Cerebellar cortex (tissue), 1 donor: ENCODE measurements at regions not wholly inside any gene's neighbourhood (a gene's known extent, or its start where the extent isn't known, plus 50 kb on each side); places are given as distances from the start of the nearest gene placed in this dataset.

Experiments
- DNase-seq: peaks from one replicate; pipeline ENCODE4 v3.0.0-alpha.2; 2015; ENCODE audit warnings: low spot score

DNA sequence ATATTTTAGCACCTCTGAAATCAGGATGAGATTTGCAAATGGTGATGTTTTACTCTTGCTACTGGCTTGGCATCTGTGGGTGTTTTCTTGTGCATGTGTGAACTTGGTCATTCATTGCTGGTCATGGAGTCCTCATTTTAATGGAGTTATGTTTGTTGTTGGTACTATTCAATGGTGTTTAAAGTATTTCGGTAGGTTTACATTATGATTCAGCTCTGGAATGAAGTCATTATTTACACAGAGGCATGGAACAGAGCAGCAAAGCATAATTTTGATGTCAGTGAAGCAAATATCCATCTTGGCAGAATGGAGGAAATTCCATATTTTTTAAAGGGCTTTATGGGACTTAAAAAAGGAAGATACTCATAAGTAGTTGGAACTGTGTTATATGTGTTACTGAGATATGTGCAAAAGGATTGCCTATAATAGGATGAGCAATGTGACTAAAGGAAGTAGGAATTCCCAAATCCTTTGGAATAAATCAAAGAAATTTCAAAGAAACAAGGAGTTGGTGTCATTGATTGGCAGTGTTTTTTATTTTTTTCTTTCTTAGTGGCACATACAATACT is 147.4 kb downstream of the ACTBL2 start:
- no peak for DNase-seq

DNA sequence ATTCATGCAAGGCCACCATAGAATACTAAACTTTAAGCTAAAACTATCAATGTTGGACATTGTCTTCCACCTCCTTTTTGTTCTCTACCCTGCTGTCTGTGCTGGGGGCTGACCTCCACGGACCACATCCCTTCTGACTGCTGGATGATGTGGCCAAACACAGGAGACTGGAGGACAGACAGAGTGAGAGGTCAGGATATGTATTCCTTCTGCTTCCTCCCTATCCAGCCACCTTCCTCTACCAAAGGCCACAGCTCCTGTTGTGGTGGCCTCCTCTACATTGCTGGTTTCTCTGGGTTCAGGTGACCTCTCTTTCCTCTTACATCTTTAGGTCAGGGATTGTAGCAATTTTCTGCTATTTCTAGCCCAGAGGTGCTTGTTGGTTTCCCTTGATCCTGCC is 148.1 kb downstream of the ACTBL2 start:
- no peak for DNase-seq

DNA sequence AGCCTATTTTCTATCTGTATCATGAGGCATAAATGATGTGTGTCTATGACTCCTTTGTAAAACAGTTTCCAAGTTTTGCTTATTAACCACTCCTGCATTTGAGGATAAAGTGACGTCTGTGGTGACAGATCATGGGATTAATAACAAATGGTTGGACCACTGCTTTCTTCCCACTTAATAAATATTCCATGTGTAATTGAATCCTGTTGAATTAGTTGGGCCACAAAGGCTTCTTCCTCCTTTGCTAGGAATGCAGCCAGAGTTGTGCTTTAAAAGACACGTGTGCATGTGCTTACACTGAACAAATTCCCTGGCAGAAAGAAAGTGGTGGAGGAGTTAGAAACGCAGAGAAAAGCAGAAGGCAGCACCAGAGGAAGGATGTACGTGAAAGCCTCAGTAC is 150.2 kb downstream of the ACTBL2 start:
- no peak for DNase-seq

DNA sequence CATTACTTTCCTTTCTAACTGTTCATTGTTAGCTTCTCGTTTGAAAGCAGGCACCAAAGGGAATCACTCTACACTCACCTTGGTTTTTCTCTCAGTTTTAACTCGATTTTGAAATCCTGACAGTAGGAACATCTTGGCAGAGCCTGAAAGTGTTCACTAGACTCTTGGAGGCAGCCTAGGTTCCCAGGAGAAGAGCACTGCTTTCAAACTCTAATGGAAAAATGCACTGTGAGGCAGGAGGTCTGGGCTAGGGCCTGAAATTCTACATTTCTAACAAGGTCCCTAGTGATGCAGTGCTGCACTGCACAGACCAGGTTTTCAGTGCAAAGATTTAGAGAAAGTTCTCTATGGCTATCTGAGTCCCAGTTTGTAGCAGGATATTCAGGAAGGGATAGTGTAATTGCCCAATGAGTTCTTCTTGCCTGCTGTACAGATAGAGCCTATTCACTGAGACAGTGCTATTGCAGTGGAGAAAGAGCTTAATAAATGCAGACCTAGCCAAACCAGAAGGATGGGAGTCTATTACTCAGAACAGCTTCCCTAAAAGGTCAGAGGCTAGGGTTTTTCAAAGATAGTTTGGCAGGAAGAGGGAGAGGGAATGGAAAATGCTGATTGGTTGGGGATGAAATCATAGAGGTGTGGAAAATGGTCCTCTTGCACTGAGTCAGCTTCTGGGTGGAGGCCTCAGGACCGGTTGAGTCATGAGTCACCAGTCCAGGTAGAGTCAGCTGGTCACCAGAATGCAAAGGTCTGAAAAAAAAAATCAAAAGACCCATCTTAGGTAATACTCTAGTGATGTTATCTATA is 153.9 kb downstream of the GPBP1 start:
- DNase-seq = no peak

DNA sequence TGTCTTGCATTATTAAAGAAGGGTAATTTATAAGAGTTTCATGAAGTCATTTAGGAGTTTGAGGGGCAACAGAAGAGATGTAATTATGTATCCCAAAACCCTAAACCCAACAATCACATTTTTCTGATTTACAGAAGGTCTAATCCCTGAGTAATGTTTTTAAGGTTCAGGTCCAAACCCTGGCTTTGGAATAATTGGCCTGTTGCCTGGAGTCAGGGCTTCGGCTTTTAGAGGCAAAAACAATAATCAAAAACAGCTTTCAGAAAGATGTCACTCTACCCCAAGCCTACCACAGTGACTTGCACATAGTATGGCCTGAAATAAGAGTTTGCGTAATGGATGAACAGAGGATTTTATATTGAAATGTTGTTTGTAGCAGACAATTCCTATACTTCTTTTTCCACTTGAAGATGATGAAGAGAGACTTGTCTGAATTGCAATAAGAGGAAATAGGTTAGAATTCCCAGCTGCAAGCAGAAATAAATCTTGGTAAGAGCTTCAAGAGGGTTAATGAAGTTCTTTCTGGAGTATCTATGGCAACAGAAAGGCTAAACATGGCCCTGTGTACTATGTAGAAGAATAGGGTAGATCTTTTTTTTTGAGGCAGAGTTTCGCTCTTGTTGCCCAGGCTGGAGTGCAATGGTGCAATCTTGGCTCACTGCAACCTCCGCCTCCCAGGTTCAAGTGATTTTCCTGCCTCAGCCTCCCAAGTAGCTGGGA is 152.0 kb downstream of the GPBP1 start:
- no peak for DNase-seq

DNA sequence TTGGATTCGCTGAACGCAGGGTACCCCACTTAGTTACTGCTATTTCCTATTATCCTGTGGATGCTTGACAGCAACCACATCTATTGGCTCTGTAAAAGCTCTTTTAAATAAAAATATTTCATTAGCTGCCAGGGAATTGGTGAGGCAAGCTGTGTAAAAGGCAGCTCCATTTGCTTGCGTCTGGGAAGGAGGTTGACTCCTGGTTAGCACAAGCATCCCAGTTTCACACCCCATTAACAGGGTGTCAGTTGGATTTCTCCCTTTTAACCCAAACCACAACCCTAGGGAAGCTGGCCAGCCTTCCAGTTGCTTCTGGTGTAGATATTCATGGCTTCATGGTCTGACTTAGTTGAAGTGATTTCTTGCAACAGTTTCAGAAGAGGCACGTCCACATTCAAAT is 151.0 kb downstream of the GPBP1 start:
- DNase-seq = no peak

DNA sequence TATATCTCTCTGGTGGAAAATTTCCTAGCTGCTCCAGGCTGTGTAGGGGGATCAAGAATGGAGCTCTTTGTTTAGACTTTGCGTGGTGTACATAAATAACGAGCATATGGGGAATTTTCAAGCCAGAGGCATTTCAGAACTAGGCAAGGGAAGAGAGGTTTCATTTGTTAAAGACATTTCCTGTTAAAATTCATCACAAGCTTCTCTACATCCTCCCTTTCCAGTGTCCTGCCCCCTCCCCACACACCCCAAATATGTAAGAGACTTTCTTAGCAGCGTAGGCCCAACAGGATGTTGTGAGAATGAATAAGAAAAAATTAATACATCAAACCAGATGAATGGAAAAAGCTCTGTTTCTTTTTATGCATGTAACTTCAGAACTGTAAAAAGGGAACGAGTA is 150.3 kb downstream of the GPBP1 start:
- DNase-seq = no peak

DNA sequence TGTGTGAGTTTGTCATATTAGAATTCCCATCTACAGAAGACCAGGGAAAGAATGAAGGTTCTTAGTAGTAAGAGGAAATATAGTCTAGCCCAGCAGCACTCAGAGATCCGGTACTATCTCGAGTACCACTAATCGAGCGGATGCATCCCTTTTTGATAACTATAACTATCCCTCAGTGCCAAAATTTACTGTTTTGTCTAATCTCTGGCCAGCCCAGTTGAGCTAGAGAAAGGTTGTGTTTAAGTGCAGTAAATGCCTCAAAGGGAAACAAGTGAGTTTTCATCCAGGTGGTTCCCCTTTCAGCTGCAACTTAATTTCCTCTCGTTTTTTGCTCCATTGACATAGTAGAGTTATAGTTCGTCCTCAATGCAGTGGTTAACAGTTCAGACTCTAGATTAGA is 146.7 kb downstream of the GPBP1 start:
- DNase-seq = no peak

DNA sequence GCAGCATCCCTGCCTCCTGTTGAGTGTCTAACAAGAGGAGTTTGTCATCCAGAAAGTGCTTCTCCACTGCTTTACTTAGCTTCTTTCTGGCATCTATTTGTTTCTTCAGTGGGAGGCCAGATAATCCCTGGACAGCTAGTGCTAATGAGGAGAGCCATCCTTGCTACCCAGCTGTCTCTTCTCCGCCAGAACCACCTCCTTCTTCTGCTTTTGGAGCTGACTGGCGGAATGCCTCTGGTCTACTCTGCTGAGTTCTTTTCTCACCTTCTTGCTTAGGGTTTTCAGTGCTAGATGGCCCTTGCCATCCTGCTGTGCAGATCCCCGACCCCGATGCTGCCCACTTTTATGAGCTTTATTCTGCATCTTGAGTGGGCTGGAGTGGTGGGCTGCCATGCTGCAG is 145.8 kb downstream of the GPBP1 start:
- no peak for DNase-seq

DNA sequence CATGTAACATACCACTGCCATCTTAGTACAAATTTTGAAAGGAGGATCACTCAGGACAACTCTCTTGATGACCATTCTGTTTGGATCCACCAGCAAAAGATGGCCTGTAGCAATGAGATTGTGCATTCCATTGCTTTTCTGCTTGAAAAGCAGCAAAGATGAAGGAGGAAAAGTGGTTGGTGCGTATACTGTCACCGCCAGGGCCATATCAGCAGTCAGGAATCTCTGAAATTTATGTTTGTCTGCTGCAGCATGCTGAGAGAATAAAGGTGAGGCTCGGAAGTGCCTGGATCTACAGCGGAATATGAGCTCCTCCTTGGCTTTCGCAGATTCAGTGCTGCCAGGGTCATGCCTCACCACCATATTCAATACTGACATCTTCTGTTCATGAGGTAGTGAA is 144.4 kb downstream of the GPBP1 start:
- no peak for DNase-seq

DNA sequence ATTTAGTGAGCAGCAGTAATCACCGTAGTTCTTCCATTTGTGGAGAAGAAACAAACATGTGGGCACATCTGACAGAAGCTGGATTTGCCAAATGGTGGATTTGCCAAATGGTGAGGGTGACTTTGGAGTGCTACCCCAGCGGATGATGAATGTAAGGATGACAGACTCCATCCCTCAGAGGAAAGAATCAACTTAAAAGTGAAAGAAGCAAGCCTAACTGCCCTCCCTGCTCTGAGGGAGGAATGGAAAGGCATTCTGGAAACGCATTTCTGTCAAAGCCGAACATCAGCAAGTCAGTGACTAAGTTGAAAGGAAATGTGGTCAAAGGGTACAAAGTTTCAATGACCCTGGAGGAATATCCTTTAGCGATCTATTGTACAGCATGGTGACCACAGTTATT is 143.5 kb downstream of the GPBP1 start:
- no peak for DNase-seq

DNA sequence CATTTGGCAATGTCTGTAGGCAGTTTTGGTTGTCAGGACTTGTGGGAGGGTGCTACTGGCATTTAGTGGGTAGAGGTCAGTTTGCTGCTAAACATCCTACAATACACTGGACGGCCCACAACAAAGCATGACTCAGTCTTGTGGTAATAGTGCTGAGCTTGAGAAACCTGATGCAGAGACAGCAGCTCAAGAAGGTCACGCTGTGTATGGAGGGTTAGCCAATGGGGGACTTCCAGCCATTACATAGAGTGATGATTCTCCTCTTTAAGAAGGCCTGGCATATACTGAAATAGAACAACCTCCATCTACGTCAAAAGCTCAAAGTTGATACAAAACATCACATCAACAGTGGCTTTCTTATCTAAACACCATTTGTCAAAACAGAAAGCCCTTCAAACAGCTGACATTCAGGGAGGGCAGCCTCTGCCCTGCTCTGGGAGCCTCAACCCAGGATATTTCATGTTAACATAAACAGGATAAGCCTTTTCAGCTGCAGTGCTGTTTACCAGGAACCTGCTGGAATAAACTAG is 143.0 kb downstream of the GPBP1 start:
- no peak for DNase-seq

DNA sequence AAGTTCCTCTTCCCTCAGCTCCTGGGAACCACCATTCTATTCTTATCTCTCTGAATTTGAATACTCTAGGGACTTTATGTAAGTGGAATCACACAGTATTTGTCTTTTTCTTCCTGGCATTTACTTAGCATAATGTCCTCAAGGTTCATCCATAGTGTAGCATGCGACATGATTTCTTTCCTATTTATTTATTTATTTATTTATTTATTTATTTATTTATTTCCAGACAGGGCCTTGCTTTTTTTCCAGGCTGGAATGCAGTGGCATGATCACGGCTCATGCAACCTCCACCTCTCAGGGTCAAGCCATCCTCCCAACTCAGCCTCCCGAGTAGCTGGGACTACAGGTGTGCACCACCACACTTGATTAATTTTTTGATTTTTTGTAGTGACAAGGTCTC is 142.1 kb downstream of the GPBP1 start:
- no peak for DNase-seq
